Heart left ventricle (tissue), 16 donors: ENCODE measurements at regions not wholly inside any gene's neighbourhood (a gene's known extent, or its start where the extent isn't known, plus 50 kb on each side); places are given as distances from the start of the nearest gene placed in this dataset.

Source experiments
- ATAC-seq, 4 donors: fragments of 200-7000 bp; cut with Tn5 transposase; one replicate each; pipeline ENCODE4 v1.9.1; 2020 to 2022; ENCODE audit warnings: moderate library complexity in 4 of 4, mild to moderate bottlenecking in 3 of 4, moderate number of reproducible peaks in 1 of 4
- DNase-seq, 5 donors: peaks; one replicate each; pipeline ENCODE4 v3.0.0-alpha.2; 2020
- H3K27ac ChIP-seq, 12 donors: fragments of 200-600 bp; sonication (generic) in 4 of 12; one replicate each; pipeline versions ENCODE4 v1.5.0 to v1.8.0; 2016 to 2022; ENCODE audit warnings: mild to moderate bottlenecking in 2 of 12
- H3K27me3 ChIP-seq, 9 donors: fragments of 200-600 bp; sonication (generic) in 2 of 9; one replicate each; pipeline versions ENCODE4 v1.5.1 to v1.8.0; 2016 to 2022; ENCODE audit warnings: mild to moderate bottlenecking in 3 of 9
- H3K36me3 ChIP-seq, 9 donors: fragments of 200-600 bp; sonication (generic) in 2 of 9; one replicate each; pipeline versions ENCODE4 v1.5.0 to v1.8.0; 2018 to 2022; ENCODE audit warnings: mild to moderate bottlenecking in 2 of 9
- H3K4me1 ChIP-seq, 12 donors: fragments of 200-600 bp; sonication (generic) in 4 of 12; one replicate each; pipeline versions ENCODE4 v1.5.0 to v1.8.0; 2016 to 2022; ENCODE audit warnings: mild to moderate bottlenecking in 3 of 12
- H3K4me3 ChIP-seq, 12 donors: fragments of 200-600 bp; sonication (generic) in 4 of 12; one replicate each; pipeline versions ENCODE4 v1.5.0 to v1.8.0; 2017 to 2022; ENCODE audit warnings: mild to moderate bottlenecking in 9 of 12, moderate library complexity in 4 of 12
- H3K9me3 ChIP-seq, 12 donors: fragments of 200-600 bp; sonication (generic) in 4 of 12; one replicate each; pipeline versions ENCODE4 v1.5.0 to v1.8.0; 2016 to 2022; ENCODE audit warnings: mild to moderate bottlenecking in 1 of 12
- POLR2A ChIP-seq, 2 donors: fragments of 450-650 bp; IDR thresholded peaks; one replicate each; pipeline ENCODE4 v1.6.1; 2017; ENCODE audit warnings: antibody characterized with exemption in 2 of 2, mild to moderate bottlenecking in 2 of 2, moderate library complexity in 2 of 2
- WGBS, 4 donors: extraction: QIAGEN DNeasy Blood & Tissue Kit in 2 of 4; methylation state at CpG; one replicate each; pipeline versions ENCODE4 v1.1.5 to v1.1.7; 2013 to 2018; 5-methylcytosine and 5-hydroxymethylcytosine counted together
- intact Hi-C, 10 donors: fragments of 100-400 bp; cut with DNase I; formaldehyde crosslinking; loops; one replicate each; pipeline versions ENCODE4 v1.11.1 to v1.14.2; 2022
- TF ChIP-seq, protein P1 (sequence below), 12 donors: fragments of 200-600 bp; sonication (generic) in 4 of 12; IDR thresholded peaks; one replicate each; pipeline versions ENCODE4 v1.5.0 to v1.8.0; 2018 to 2022; ENCODE audit warnings: antibody characterized with exemption in 12 of 12, mild to moderate bottlenecking in 5 of 12
- donor health status: ischemic (EF 13 %, LVEDD 7.1; RV severe dilation, severe dysfunction).
- donor health status: healthy with polysubstance abuse.
- donor health status: DM: no; HTN: yes; CAD: no.
- donor health status: DM: no; HTN: no; CAD: no.
- donor health status: ischemic (EF 25% LVEDD 6.9; RV normal size, moderate dysfunction).
- donor health status: ischemic (EF 25% LVEDD 5.7; RV mildly dilated, moderate dysfunction).
- donor health status: healthy.
- donor health status: DM: yes; HTN: yes; CAD: no.
- donor health status: ischemic (EF 35%, LVEDD 5.7; RV mildly dilated, moderate dysfunction).
- donor health status: nonischemic (EF 11% LVEDD 7.7; RV severe dilation, severe dysfunction).
- donor health status: DM: yes; HTN: yes; CAD: no.
- donor health status: PGD.
- donor health status: ischemic (EF 29% LVEDD 5.4; RV normal size, mild dysfunction).
- donor health status: nonischemic (EF 23%, LVEDD 6.1; RV moderate dilation, normal function).

DNA sequence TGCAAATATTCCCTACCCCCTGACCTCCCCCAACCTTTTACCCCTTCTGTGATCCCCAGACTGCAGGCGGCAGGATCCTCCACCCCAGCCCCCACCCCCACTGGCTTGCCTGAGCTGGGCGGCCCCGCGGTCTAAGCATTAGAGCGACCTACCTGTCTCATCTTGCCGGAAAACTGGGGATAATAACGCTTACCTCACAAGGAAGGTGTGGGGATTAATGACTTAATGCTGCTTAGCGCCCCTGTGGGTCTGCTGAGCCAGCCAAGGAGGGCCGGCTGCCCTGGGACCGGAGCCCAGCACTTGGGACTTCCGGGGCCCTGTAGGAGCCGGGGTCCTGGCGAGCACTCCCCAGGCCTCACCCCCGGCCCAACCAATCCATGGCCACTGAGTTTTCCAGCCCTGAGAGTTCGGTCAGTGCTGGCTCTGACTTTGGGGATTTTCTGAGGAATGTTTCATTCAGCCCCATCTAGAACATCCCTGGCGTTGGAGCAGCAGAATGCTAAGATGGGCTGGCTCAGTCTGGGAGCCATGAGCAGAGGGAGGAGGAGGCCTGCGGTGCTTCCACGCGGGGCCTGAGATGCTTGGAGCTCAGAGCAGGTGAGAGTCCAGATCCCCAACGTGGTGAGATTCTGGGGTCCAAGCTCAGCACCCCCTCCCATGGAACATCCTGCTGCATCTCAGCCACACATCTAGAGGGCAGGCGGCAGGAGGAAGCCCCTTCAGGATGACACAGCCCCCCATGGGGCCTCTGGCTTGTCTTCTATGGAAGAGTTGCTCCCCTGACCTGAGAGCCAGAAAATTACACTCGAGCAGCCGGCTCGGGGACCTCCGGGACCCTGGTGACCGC lies 97.9 kb downstream of the RIPK4 start:
- Histone ChIP-seq H3K9me3 (no peaks in the 10 kb centered on the region), H3K27ac (no peak overlapping the region), H3K4me3 (no peak overlapping the region), H3K36me3 (no peaks in the 10 kb centered on the region), H3K27me3 (peaks cover 0 to 11% (median 0%) of the 10 kb centered on the region in 9 donors), H3K4me1 (peaks cover 0 to 27% (median 0%) of the 10 kb centered on the region in 12 donors)
- no peak for DNase-seq
- 86 to 94% (median 90%) methylated on average over 21 to 26 of the region's 26 CpGs for WGBS, 4 donors
- TF ChIP-seq POLR2A (IDR thresholded peaks at IDR 0.05), result no peak
- TF ChIP-seq, protein P1, sequence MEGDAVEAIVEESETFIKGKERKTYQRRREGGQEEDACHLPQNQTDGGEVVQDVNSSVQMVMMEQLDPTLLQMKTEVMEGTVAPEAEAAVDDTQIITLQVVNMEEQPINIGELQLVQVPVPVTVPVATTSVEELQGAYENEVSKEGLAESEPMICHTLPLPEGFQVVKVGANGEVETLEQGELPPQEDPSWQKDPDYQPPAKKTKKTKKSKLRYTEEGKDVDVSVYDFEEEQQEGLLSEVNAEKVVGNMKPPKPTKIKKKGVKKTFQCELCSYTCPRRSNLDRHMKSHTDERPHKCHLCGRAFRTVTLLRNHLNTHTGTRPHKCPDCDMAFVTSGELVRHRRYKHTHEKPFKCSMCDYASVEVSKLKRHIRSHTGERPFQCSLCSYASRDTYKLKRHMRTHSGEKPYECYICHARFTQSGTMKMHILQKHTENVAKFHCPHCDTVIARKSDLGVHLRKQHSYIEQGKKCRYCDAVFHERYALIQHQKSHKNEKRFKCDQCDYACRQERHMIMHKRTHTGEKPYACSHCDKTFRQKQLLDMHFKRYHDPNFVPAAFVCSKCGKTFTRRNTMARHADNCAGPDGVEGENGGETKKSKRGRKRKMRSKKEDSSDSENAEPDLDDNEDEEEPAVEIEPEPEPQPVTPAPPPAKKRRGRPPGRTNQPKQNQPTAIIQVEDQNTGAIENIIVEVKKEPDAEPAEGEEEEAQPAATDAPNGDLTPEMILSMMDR (IDR thresholded peaks at IDR 0.05), result no peak
- no peak for ATAC-seq
- intact Hi-C loops, result no loop called here

DNA sequence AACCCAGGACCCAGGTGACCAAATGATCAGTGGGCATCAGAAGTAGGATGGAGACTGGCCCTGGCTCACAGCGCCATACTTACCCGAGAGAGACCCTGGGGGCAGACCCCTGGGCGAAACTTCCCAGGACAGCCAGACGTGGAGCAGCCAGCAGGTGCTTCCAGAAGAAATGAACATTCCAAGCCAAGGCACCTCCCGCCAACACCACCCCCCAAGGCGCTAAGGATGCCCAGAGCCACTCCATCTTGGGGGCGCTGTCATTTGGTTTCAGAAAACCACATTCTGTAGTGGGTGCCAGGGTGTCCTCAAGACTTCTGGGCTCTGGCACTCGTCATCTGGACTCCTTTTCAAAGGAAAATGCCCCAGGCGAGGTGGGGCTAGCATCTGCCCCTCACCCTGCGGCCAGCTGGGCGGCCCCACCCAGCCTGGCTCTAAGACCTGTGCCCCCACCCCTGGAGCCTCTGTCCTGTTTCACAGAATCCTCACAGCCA lies 98.8 kb downstream of the RIPK4 start:
- Histone ChIP-seq H3K4me1 (peaks cover 0 to 29% (median 0%) of the 10 kb centered on the region in 12 donors), H3K36me3 (no peaks in the 10 kb centered on the region), H3K4me3 (no peak overlapping the region), H3K9me3 (no peaks in the 10 kb centered on the region), H3K27me3 (peaks cover 0 to 11% (median 0%) of the 10 kb centered on the region in 9 donors), H3K27ac (no peak overlapping the region)
- TF ChIP-seq POLR2A (IDR thresholded peaks at IDR 0.05), result no peak
- TF ChIP-seq, protein P1 (IDR thresholded peaks at IDR 0.05), result no peak
- intact Hi-C loops, result no loop called here
- WGBS, 4 donors, result 79 to 95% (median 89%) methylated on average over 4 to 11 of the region's 11 CpGs
- DNase-seq, result no peak
- ATAC-seq, result no peak

DNA sequence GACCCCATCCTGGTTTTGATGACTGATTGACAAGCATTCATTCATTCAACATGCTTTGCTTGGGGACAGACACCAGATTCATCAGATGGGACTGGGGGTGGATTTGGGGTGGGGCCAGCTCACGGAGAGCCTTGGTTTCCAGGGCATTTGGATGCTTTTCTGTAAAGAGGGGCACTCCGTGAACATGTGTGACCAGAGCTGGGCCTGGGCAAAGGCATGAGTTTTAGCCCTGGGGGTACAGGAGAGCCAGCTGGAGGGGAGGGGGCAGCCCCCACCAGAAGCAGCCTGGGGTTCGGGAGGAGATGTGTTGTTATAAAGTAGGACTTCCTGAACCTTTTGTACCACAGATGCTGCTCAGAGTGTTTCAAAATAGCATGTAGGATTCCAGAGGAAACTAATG lies 99.7 kb downstream of the RIPK4 start:
- Histone ChIP-seq H3K27me3 (peaks cover 0 to 11% (median 0%) of the 10 kb centered on the region in 9 donors), H3K4me3 (no peak overlapping the region), H3K36me3 (no peaks in the 10 kb centered on the region), H3K9me3 (no peaks in the 10 kb centered on the region), H3K4me1 (peaks cover 0 to 29% (median 0%) of the 10 kb centered on the region in 12 donors), H3K27ac (no peak overlapping the region)
- DNase-seq, result no peak
- intact Hi-C loops, result no loop called here
- WGBS, 4 donors, result 77 to 91% (median 82%) methylated on average over 3 of the region's 3 CpGs
- TF ChIP-seq POLR2A (IDR thresholded peaks at IDR 0.05), result no peak
- TF ChIP-seq, protein P1 (IDR thresholded peaks at IDR 0.05), result no peak
- ATAC-seq, result no peak

DNA sequence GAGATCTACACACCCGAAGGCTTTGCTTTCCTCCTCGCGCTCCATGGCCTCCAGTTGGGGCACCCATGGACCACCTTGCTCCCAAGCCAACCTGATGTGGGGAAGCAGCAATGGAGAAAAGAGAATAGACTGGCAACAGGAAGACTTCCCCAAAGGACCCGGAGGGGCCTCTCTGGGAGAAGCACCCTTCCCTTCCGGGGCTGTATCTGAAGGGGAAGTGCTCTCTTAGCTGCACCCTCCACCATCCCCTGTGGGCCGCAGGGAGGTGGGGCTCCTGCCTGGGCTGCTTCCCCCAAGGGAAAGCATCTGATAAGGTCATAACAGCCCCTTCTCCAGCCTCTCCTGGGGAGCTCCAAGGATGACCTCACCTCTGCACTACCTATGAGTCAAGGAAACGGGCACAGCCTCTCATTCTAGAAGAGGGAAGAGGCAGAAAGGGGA lies 100.2 kb downstream of the RIPK4 start:
- intact Hi-C loops, result no loop called here
- TF ChIP-seq POLR2A (IDR thresholded peaks at IDR 0.05), result no peak
- TF ChIP-seq, protein P1 (IDR thresholded peaks at IDR 0.05), result no peak
- Histone ChIP-seq H3K27me3 (peaks cover 0 to 11% (median 0%) of the 10 kb centered on the region in 9 donors), H3K36me3 (no peaks in the 10 kb centered on the region), H3K27ac (no peak overlapping the region), H3K9me3 (no peaks in the 10 kb centered on the region), H3K4me3 (no peak overlapping the region), H3K4me1 (peaks cover 0 to 29% (median 0%) of the 10 kb centered on the region in 12 donors)
- no peak for DNase-seq
- WGBS, 4 donors, result 66 to 77% (median 74%) methylated on average over 5 to 7 of the region's 7 CpGs
- ATAC-seq, result no peak
